ENCODE measurements at regions not wholly inside any gene's neighbourhood (a gene's known extent, or its start where the extent isn't known, plus 50 kb on each side); places are given as distances from the start of the nearest gene placed in this dataset.

DNA sequence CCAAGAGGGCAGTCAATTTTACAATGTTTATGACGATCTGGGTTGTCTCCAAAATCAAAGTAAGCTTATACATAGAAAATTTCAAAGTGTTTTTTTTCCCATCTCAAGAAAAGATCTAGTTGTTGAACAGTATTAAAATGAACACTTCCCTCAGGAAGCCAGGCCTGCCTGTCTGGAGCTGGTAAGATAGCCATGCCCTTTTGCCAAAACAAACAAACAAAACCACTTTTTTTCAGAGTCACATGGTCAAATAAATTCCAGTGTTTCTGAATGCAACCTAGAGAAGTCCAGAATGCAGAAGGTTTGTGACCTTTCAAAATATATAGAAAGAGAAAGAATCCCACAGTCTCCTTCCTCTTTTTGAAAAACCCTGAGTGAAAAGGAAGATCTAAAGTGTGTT, 178.6 kb upstream of the TSPY4 start:
- TF ChIP-seq, protein P1, sequence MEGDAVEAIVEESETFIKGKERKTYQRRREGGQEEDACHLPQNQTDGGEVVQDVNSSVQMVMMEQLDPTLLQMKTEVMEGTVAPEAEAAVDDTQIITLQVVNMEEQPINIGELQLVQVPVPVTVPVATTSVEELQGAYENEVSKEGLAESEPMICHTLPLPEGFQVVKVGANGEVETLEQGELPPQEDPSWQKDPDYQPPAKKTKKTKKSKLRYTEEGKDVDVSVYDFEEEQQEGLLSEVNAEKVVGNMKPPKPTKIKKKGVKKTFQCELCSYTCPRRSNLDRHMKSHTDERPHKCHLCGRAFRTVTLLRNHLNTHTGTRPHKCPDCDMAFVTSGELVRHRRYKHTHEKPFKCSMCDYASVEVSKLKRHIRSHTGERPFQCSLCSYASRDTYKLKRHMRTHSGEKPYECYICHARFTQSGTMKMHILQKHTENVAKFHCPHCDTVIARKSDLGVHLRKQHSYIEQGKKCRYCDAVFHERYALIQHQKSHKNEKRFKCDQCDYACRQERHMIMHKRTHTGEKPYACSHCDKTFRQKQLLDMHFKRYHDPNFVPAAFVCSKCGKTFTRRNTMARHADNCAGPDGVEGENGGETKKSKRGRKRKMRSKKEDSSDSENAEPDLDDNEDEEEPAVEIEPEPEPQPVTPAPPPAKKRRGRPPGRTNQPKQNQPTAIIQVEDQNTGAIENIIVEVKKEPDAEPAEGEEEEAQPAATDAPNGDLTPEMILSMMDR (IDR thresholded peaks at IDR 0.05) = no peak
- TF ChIP-seq POLR2A (IDR thresholded peaks at IDR 0.05) = no peak

All from right lobe of liver (tissue), 4 donors.